Smooth muscle cell (in vitro differentiated cells): ENCODE measurements at regions not wholly inside any gene's neighbourhood (a gene's known extent, or its start where the extent isn't known, plus 50 kb on each side); places are given as distances from the start of the nearest gene placed in this dataset.

Source experiments
- DNase-seq: peaks from one replicate; lab custom pipeline; 2025; ENCODE audit not compliant: unreplicated experiment; lab: John Stamatoyannopoulos, UW
- H2AFZ ChIP-seq: fragments of 200-600 bp; sonication (generic); 2 replicates; pipeline ENCODE4 v1.6.0; 2016; ENCODE audit warnings: antibody characterized with exemption, low read depth, mild to moderate bottlenecking
- H3F3A ChIP-seq: fragments of 200-600 bp; sonication (generic); 2 replicates; pipeline ENCODE4 v1.6.0; 2017; ENCODE audit warnings: antibody characterized with exemption, low read depth
- H3K27ac ChIP-seq: fragments of 200-600 bp; sonication (generic); 2 replicates; pipeline ENCODE4 v1.5.1; 2016; ENCODE audit warnings: low read depth, mild to moderate bottlenecking
- H3K27me3 ChIP-seq: fragments of 200-600 bp; sonication (generic); 2 replicates; pipeline ENCODE4 v1.6.1; 2016; ENCODE audit warnings: low read depth, mild to moderate bottlenecking
- H3K36me3 ChIP-seq: fragments of 200-600 bp; sonication (generic); 2 replicates; pipeline ENCODE4 v1.5.1; 2016; ENCODE audit warnings: low read depth
- H3K4me1 ChIP-seq: fragments of 200-600 bp; sonication (generic); 2 replicates; pipeline ENCODE4 v1.5.1; 2016; ENCODE audit warnings: low read depth
- H3K4me2 ChIP-seq: fragments of 200-600 bp; sonication (generic); 2 replicates; pipeline ENCODE4 v1.6.0; 2016; ENCODE audit warnings: mild to moderate bottlenecking
- H3K4me3 ChIP-seq: fragments of 200-600 bp; sonication (generic); 2 replicates; pipeline ENCODE4 v1.5.1; 2016; ENCODE audit warnings: mild to moderate bottlenecking
- H3K79me2 ChIP-seq: fragments of 200-600 bp; sonication (generic); 2 replicates; pipeline ENCODE4 v1.6.0; 2016; ENCODE audit warnings: low read depth, mild to moderate bottlenecking
- H3K9ac ChIP-seq: fragments of 200-600 bp; sonication (generic); 2 replicates; pipeline ENCODE4 v1.6.0; 2016; ENCODE audit warnings: low read depth
- H3K9me3 ChIP-seq: fragments of 200-600 bp; sonication (generic); replicated peaks from 2 replicates; pipeline ENCODE4 v1.5.1; 2016; ENCODE audit warnings: low read depth
- H4K20me1 ChIP-seq: fragments of 200-600 bp; sonication (generic); 2 replicates; pipeline ENCODE4 v1.6.0; 2016; ENCODE audit warnings: low read depth
- WGBS: methylation state at CpG from one replicate; pipeline ENCODE4 v1.1.7; 2016; ENCODE audit warnings: low lambda C conversion rate; 5-methylcytosine and 5-hydroxymethylcytosine counted together
- TF ChIP-seq, protein P1 (sequence below): fragments of 200-600 bp; sonication (generic); IDR thresholded peaks from 2 replicates; pipeline ENCODE4 v1.5.1; 2017; ENCODE audit warnings: borderline replicate concordance, mild to moderate bottlenecking, antibody characterized with exemption; ENCODE audit not compliant: insufficient read depth, poor library complexity, severe bottlenecking

GRCh38 chr14:55850825-55851241, 267.4 kb upstream of the PELI2 start:
- TF ChIP-seq, protein P1, sequence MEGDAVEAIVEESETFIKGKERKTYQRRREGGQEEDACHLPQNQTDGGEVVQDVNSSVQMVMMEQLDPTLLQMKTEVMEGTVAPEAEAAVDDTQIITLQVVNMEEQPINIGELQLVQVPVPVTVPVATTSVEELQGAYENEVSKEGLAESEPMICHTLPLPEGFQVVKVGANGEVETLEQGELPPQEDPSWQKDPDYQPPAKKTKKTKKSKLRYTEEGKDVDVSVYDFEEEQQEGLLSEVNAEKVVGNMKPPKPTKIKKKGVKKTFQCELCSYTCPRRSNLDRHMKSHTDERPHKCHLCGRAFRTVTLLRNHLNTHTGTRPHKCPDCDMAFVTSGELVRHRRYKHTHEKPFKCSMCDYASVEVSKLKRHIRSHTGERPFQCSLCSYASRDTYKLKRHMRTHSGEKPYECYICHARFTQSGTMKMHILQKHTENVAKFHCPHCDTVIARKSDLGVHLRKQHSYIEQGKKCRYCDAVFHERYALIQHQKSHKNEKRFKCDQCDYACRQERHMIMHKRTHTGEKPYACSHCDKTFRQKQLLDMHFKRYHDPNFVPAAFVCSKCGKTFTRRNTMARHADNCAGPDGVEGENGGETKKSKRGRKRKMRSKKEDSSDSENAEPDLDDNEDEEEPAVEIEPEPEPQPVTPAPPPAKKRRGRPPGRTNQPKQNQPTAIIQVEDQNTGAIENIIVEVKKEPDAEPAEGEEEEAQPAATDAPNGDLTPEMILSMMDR, result no peak
- peak overlapping the region; percentile 75 for H3K27ac ChIP-seq
- no peak for DNase-seq
- H3K9ac ChIP-seq, result no peak overlapping the region
- peaks cover 17% of the 10 kb centered on the region for H3K4me1 ChIP-seq
- no peaks in the 10 kb centered on the region for H3K79me2 ChIP-seq
- no peaks in the 10 kb centered on the region for H3F3A ChIP-seq
- no peak overlapping the region for H2AFZ ChIP-seq
- peak overlapping the region; percentile 62 for H3K4me2 ChIP-seq
- no peaks in the 10 kb centered on the region for H3K27me3 ChIP-seq
- 34% methylated on average over 4 of the region's 4 CpGs for WGBS
- H3K36me3 ChIP-seq, result no peaks in the 10 kb centered on the region
- H4K20me1 ChIP-seq, result no peaks in the 10 kb centered on the region
- no peaks in the 10 kb centered on the region for H3K9me3 ChIP-seq
- no peak overlapping the region for H3K4me3 ChIP-seq

DNA sequence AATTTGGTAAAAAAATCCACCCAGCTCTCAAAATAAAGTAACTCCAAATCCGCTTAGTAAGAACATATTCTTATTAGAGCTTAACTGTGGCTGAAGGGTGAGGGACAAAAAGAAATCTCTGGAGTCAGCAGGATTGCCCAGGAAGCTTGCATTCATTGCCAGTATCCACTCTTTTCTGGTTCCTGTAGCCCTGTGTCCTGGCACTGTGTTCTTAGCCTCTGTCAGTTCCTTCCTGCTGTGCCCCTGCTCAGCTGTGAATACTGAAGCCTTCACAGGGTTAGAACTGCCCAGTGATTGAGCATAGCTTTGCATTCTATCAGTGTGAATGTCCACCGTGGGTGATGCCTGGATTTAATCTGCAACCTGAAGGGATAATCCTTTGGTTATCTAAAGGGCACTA, 266.9 kb upstream of the PELI2 start:
- H3K9me3 ChIP-seq, result no peaks in the 10 kb centered on the region
- 41% methylated on average over 2 of the region's 2 CpGs for WGBS
- H2AFZ ChIP-seq, result no peak overlapping the region
- H3K27me3 ChIP-seq, result no peaks in the 10 kb centered on the region
- H3K4me1 ChIP-seq, result peaks cover 17% of the 10 kb centered on the region
- H3K36me3 ChIP-seq, result no peaks in the 10 kb centered on the region
- peak overlapping the region; percentile 75 for H3K27ac ChIP-seq
- H3F3A ChIP-seq, result no peaks in the 10 kb centered on the region
- H4K20me1 ChIP-seq, result no peaks in the 10 kb centered on the region
- no peak overlapping the region for H3K4me3 ChIP-seq
- peak overlapping the region; percentile 62 for H3K4me2 ChIP-seq
- H3K79me2 ChIP-seq, result no peaks in the 10 kb centered on the region
- TF ChIP-seq, protein P1, result no peak
- no peak overlapping the region for H3K9ac ChIP-seq
- DNase-seq, result no peak

DNA sequence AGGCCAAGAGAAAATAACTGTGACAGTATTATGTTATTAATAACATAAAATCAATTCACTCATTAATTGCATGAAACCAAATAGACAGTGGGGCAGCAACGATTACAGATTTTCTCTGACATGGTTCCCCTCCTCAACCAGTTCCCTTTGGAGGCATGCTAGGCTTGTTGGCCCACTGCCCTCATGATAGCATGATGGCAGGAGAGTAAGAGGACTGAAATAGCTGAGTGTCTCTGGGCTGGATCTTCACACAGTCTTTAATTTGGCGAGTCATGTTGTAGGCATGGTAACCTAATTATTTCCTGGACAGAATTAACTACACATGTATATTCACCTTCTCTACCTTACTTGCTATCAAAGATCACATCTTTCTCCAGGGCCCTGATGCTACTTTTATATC, 266.2 kb upstream of the PELI2 start:
- DNase-seq, result no peak
- no peaks in the 10 kb centered on the region for H3F3A ChIP-seq
- no peaks in the 10 kb centered on the region for H4K20me1 ChIP-seq
- no peaks in the 10 kb centered on the region for H3K9me3 ChIP-seq
- H3K27ac ChIP-seq, result peak overlapping the region; percentile 75
- no peak overlapping the region for H3K9ac ChIP-seq
- no peaks in the 10 kb centered on the region for H3K36me3 ChIP-seq
- no peak overlapping the region for H2AFZ ChIP-seq
- peak overlapping the region; percentile 62 for H3K4me2 ChIP-seq
- no peak overlapping the region for H3K4me3 ChIP-seq
- H3K27me3 ChIP-seq, result no peaks in the 10 kb centered on the region
- TF ChIP-seq, protein P1, result no peak
- no peaks in the 10 kb centered on the region for H3K79me2 ChIP-seq
- peaks cover 17% of the 10 kb centered on the region for H3K4me1 ChIP-seq
- WGBS, result 89% methylated on average over 2 of the region's 2 CpGs

DNA sequence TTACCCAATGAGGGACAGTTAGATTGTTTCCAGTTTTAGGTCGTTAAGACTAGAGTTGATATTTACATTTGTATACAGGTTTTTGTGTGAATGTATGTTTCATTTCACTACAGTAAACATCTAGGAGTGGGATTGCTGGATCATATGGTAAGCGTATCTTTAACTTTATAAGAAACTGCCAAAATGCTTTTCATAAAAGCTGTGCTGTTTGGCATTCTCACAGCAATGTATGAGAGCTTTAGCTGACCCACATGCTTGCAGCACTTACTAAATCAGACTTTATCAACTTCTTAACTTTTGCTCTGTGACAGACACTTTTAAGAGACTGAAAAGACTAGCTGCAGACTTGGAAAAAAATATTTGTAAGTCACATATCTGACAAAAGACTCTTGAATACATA, 262.5 kb upstream of the PELI2 start:
- Histone ChIP-seq H3F3A (no peaks in the 10 kb centered on the region), H3K27ac (no peak overlapping the region), H2AFZ (no peak overlapping the region), H3K9me3 (no peaks in the 10 kb centered on the region), H4K20me1 (no peaks in the 10 kb centered on the region), H3K79me2 (no peaks in the 10 kb centered on the region), H3K4me3 (no peak overlapping the region), H3K36me3 (no peaks in the 10 kb centered on the region), H3K27me3 (no peaks in the 10 kb centered on the region), H3K4me1 (peaks cover 10% of the 10 kb centered on the region), H3K9ac (no peak overlapping the region), H3K4me2 (no peak overlapping the region)
- TF ChIP-seq, protein P1, result no peak
- DNase-seq, result no peak
- WGBS, result 70% methylated on average over 2 of the region's 2 CpGs
